Type B pancreatic cell (in vitro differentiated cells): ENCODE measurements at regions not wholly inside any gene's neighbourhood (a gene's known extent, or its start where the extent isn't known, plus 50 kb on each side); places are given as distances from the start of the nearest gene placed in this dataset.

Experiments used
- DNase-seq: peaks from one replicate; pipeline ENCODE4 v3.0.0; 2021; ENCODE audit warnings: mixed read lengths; ENCODE audit not compliant: unreplicated experiment; ENCODE audit errors: extremely low spot score
- H3K27ac Mint-ChIP-seq: 2 replicates; pipeline ENCODE4 v1.8.0; 2021; ENCODE audit warnings: mild to moderate bottlenecking, mixed read lengths
- H3K27me3 Mint-ChIP-seq: 2 replicates; pipeline ENCODE4 v1.8.0; 2021; ENCODE audit warnings: mixed read lengths
- H3K36me3 Mint-ChIP-seq: 2 replicates; pipeline ENCODE4 v1.8.0; 2021; ENCODE audit warnings: mixed read lengths
- H3K4me1 Mint-ChIP-seq: one replicate; pipeline ENCODE4 v1.8.0; 2021; ENCODE audit warnings: mixed read lengths; ENCODE audit not compliant: unreplicated experiment
- H3K4me3 Mint-ChIP-seq: 2 replicates; pipeline ENCODE4 v1.8.0; 2021; ENCODE audit warnings: mild to moderate bottlenecking, mixed read lengths
- H3K9me3 Mint-ChIP-seq: 2 replicates; pipeline ENCODE4 v1.8.0; 2021; ENCODE audit warnings: mixed read lengths
- CTCF ChIP-seq: fragments of 200-600 bp; sonication (generic); conservative IDR thresholded peaks from 2 replicates; pipeline ENCODE4 v1.5.0; 2021; ENCODE audit warnings: antibody characterized with exemption, mild to moderate bottlenecking

GRCh38 chr12:126021675-126022074 lies 956.4 kb downstream of the AACS start:
- Mint-ChIP-seq H3K4me3 (no peak overlapping the region), H3K27ac (no peak overlapping the region), H3K27me3 (no peaks in the 10 kb centered on the region), H3K36me3 (no peaks in the 10 kb centered on the region), H3K4me1 (no peaks in the 10 kb centered on the region), H3K9me3 (peaks cover 13% of the 10 kb centered on the region)
- TF ChIP-seq CTCF = no peak
- DNase-seq = no peak

- peaks cover 11% of the 10 kb centered on the region for H3K9me3 Mint-ChIP-seq
Observed at GRCh38 chr12:126027825-126028224, 962.6 kb downstream of the AACS start.

GRCh38 chr12:126030573-126030972 lies 965.3 kb downstream of the AACS start:
- H3K27ac Mint-ChIP-seq = no peak overlapping the region
- DNase-seq = no peak
- H3K4me3 Mint-ChIP-seq = no peak overlapping the region
- H3K27me3 Mint-ChIP-seq = no peaks in the 10 kb centered on the region
- H3K36me3 Mint-ChIP-seq = no peaks in the 10 kb centered on the region
- no peak for TF ChIP-seq CTCF
- peaks cover 6% of the 10 kb centered on the region for H3K4me1 Mint-ChIP-seq
- peaks cover 15% of the 10 kb centered on the region for H3K9me3 Mint-ChIP-seq

More at GRCh38 chr12:126027825-126028224, 962.6 kb downstream of the AACS start:
- no peaks in the 10 kb centered on the region for H3K27me3 Mint-ChIP-seq
- no peaks in the 10 kb centered on the region for H3K36me3 Mint-ChIP-seq
- TF ChIP-seq CTCF = no peak
- no peak for DNase-seq
- H3K27ac Mint-ChIP-seq = no peak overlapping the region
- H3K4me3 Mint-ChIP-seq = no peak overlapping the region
- no peaks in the 10 kb centered on the region for H3K4me1 Mint-ChIP-seq

DNA sequence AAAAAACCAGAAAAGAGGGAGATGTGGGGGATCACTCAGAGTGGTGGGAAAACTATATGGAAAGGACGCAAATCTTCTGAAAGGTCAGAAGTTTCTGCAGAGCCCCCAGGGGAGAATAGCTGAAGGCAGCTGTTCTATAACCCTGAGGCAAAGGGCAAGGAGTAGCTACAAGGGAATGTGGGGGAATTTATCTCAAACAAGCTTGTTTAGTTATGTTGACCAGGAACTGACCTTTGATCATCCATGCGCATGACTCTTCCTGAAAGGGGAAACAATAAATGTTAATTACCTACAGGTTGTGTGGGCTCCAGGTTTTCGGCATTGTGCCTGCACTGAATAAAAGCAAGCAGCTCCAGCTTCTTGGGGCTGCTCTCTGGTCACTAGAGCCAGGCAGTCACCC lies 968.5 kb downstream of the AACS start:
- Mint-ChIP-seq H3K4me1 (peaks cover 6% of the 10 kb centered on the region), H3K27me3 (no peaks in the 10 kb centered on the region), H3K4me3 (no peak overlapping the region), H3K36me3 (no peaks in the 10 kb centered on the region), H3K27ac (no peak overlapping the region), H3K9me3 (peaks cover 10% of the 10 kb centered on the region)
- no peak for DNase-seq
- TF ChIP-seq CTCF = no peak

GRCh38 chr12:126036348-126036747 lies 971.1 kb downstream of the AACS start:
- H3K27ac Mint-ChIP-seq = no peak overlapping the region
- no peak for DNase-seq
- no peaks in the 10 kb centered on the region for H3K36me3 Mint-ChIP-seq
- no peak overlapping the region for H3K4me3 Mint-ChIP-seq
- no peak for TF ChIP-seq CTCF
- no peaks in the 10 kb centered on the region for H3K27me3 Mint-ChIP-seq
- peaks cover 6% of the 10 kb centered on the region for H3K4me1 Mint-ChIP-seq
- H3K9me3 Mint-ChIP-seq = peaks cover 10% of the 10 kb centered on the region

DNA sequence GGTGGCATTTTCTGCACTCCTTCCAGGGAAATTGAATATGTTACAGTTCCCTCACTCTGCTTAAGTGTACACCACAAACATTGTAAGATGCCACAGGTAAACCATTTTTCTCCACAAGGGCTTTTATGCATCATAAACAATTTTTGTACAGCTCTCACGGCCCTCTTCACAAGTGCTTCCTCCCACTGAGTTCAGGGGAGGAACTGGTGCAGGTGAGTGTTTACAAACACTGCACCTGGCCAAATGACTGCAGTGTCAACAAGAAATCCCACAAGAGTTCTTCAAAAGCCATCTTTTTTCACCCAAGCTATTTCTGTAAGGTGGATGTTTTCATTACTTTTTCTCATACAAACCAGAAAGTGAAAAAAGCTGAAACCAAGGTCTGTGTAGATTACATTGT lies 973.2 kb downstream of the AACS start:
- no peak for TF ChIP-seq CTCF
- Mint-ChIP-seq H3K9me3 (peaks cover 1% of the 10 kb centered on the region), H3K4me3 (no peak overlapping the region), H3K36me3 (no peaks in the 10 kb centered on the region), H3K27me3 (peaks cover 9% of the 10 kb centered on the region), H3K4me1 (peaks cover 3% of the 10 kb centered on the region), H3K27ac (no peak overlapping the region)
- no peak for DNase-seq
